OCI-LY7 (cell line): ENCODE measurements at regions not wholly inside any gene's neighbourhood (a gene's known extent, or its start where the extent isn't known, plus 50 kb on each side); places are given as distances from the start of the nearest gene placed in this dataset.
"Not testable (repeated sequence)": the region's sequence is repeated elsewhere in the genome, so short reads cannot be mapped to it uniquely, and the experiment has no call there.

ENCODE experiments used
- BruUV-seq: library from RNA; stranded (reverse); fragments of 400-500 nt; replicated peaks from 2 replicates; lab custom pipeline; 2021; lab: Mats Ljungman, UMichigan
- CTCF ChIA-PET: fragments of 300-600 bp; sonication (Branson Sonifier 250); formaldehyde crosslinking; loops from one replicate; lab custom pipeline; 2022; ENCODE audit warnings: antibody characterized with exemption; ENCODE audit not compliant: unreplicated experiment; lab: Charles Lee
- POLR2A ChIA-PET: fragments of 300-600 bp; sonication (Branson Sonifier 250); formaldehyde crosslinking; loops from one replicate; lab custom pipeline; 2022; ENCODE audit warnings: antibody characterized with exemption; lab: Charles Lee
- DNase-seq: peaks from one replicate; pipeline ENCODE4 v3.0.0-alpha.2; 2015; ENCODE audit warnings: low spot score
- H2AFZ ChIP-seq: fragments of 200-600 bp; sonication (generic), shearing (Covaris generic); 2 replicates; pipeline ENCODE4 v1.6.1; 2014; ENCODE audit warnings: mild to moderate bottlenecking, antibody characterized with exemption, low read length, moderate library complexity
- H3K27ac ChIP-seq: fragments of 200-600 bp; sonication (generic); 2 replicates; pipeline ENCODE4 v1.5.1; 2014; ENCODE audit warnings: mixed run types, low read depth, mild to moderate bottlenecking, moderate library complexity, low read length, inconsistent platforms; ENCODE audit not compliant: poor library complexity, severe bottlenecking
- H3K36me3 ChIP-seq: fragments of 200-600 bp; sonication (generic); 2 replicates; pipeline ENCODE4 v1.6.1; 2014; ENCODE audit warnings: mild to moderate bottlenecking, antibody characterized with exemption, low read length, moderate library complexity, mixed read lengths; ENCODE audit not compliant: insufficient read depth
- H3K4me1 ChIP-seq: fragments of 200-600 bp; sonication (generic); 2 replicates; pipeline ENCODE4 v1.5.1; 2014; ENCODE audit warnings: mild to moderate bottlenecking, low read length; ENCODE audit not compliant: insufficient read depth, poor library complexity, severe bottlenecking
- H3K4me2 ChIP-seq: fragments of 200-600 bp; sonication (generic); 2 replicates; pipeline ENCODE4 v1.6.1; 2014; ENCODE audit warnings: mild to moderate bottlenecking, low read length
- H3K4me3 ChIP-seq: fragments of 200-600 bp; sonication (generic); 2 replicates; pipeline ENCODE4 v1.5.1; 2014; ENCODE audit warnings: mild to moderate bottlenecking, low read depth, low read length; ENCODE audit not compliant: poor library complexity, severe bottlenecking
- H3K79me2 ChIP-seq: fragments of 200-600 bp; sonication (generic); 2 replicates; pipeline ENCODE4 v1.6.1; 2016; ENCODE audit warnings: low read depth, mild to moderate bottlenecking, low read length, moderate library complexity, mixed read lengths; ENCODE audit not compliant: insufficient read depth
- H3K9me2 ChIP-seq: fragments of 200-600 bp; sonication (generic); 2 replicates; pipeline ENCODE4 v1.6.1; 2016; ENCODE audit warnings: mild to moderate bottlenecking, low read length, mixed read lengths; ENCODE audit not compliant: insufficient read depth
- H3K9me3 ChIP-seq: fragments of 200-600 bp; sonication (generic); 2 replicates; pipeline ENCODE4 v1.6.1; 2014; ENCODE audit warnings: mild to moderate bottlenecking, mixed run types, low read length, mixed read lengths
- H4K20me1 ChIP-seq: fragments of 200-600 bp; sonication (generic); 2 replicates; pipeline ENCODE4 v1.6.1; 2014; ENCODE audit warnings: mild to moderate bottlenecking, antibody characterized with exemption, low read length, moderate library complexity, mixed read lengths; ENCODE audit not compliant: insufficient read depth
- CTCF ChIP-seq: fragments of 200-600 bp; sonication (generic); conservative IDR thresholded peaks from 2 replicates; pipeline ENCODE4 v1.5.1; 2014; ENCODE audit warnings: mild to moderate bottlenecking, antibody characterized with exemption, low read length, moderate library complexity, mixed read lengths
- EZH2phosphoT487 ChIP-seq: fragments of 200-600 bp; sonication (generic); IDR thresholded peaks from 2 replicates; pipeline ENCODE4 v1.6.1; 2018; ENCODE audit warnings: low read depth, borderline replicate concordance, mild to moderate bottlenecking, mixed run types, antibody characterized with exemption, low read length, moderate library complexity, mixed read lengths
- intact Hi-C: fragments of 100-400 bp; cut with micrococcal nuclease; formaldehyde crosslinking; loops from one replicate; pipeline ENCODE4 v1.10.0; 2022; ENCODE audit not compliant: unreplicated experiment

DNA sequence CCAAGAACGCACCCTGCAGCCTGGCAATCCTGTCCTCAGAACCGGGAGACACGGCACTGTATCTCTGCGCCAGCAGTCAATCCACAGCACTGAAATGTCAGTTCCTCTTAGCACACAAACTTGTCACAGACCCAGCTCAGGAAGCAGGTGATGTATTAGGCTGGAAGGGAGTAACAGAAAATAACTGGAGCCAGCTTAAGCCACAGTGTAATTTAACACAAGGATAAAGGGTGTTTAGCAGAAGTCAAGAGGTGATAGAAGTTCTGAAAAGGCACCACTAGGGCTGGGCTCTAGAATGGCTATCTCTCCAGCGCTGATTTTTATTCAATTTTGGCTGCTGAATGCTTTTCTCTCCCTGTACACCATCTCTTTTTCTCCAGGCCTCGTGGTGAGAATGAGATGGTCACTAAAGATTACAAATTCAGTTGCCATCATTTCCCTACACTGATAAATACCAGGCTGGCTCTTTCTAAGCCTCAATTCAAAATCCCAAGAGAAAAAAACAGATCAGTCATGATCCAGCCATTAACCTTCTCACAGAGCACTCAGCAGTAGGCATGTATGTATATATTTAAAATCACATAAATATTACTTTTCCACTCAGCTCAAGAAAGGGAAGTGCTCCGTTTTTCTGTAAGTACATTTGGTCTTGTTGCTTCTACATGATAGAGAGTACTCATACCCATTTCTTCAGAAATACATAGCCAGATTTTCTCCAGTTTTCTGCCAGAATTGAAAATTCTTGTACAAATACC, 102.7 kb upstream of the PRSS1 start:
- BruUV-seq, result no TSS peak
- Histone ChIP-seq H3K27ac (no peak overlapping the region), H4K20me1 (no peaks in the 10 kb centered on the region), H3K79me2 (no peaks in the 10 kb centered on the region), H2AFZ (peak overlapping the region; percentile 43; the same call in 1 of the 2 replicates), H3K4me3 (no peak overlapping the region), H3K36me3 (no peaks in the 10 kb centered on the region), H3K4me2 (peak overlapping the region; percentile 16; the same call in 1 of the 2 replicates), H3K4me1 (no peaks in the 10 kb centered on the region), H3K9me2 (no peaks in the 10 kb centered on the region), H3K9me3 (no peaks in the 10 kb centered on the region)
- TF ChIP-seq CTCF, result no peak
- no peak for TF ChIP-seq EZH2phosphoT487
- ChIA-PET CTCF (no interaction called here), POLR2A (no interaction called here)
- intact Hi-C loops, result no loop called here
- DNase-seq, result peak; percentile 7

- Histone ChIP-seq H3K4me2 (peak overlapping the region; percentile 16; the same call in 1 of the 2 replicates), H3K9me2 (no peaks in the 10 kb centered on the region), H3K4me1 (no peaks in the 10 kb centered on the region), H3K36me3 (no peaks in the 10 kb centered on the region), H3K27ac (no peak overlapping the region), H3K9me3 (no peaks in the 10 kb centered on the region), H3K79me2 (no peaks in the 10 kb centered on the region), H2AFZ (peak overlapping the region; percentile 43; the same call in 1 of the 2 replicates), H3K4me3 (no peak overlapping the region), H4K20me1 (no peaks in the 10 kb centered on the region)
- intact Hi-C loops, result no loop called here
- no peak for DNase-seq
- no peak for TF ChIP-seq EZH2phosphoT487
- no peak for TF ChIP-seq CTCF
- CTCF ChIA-PET, result no interaction called here
- POLR2A ChIA-PET, result interaction anchor here (0.7 to 1.6 kb wide), 2 partner anchors 14 to 166 kb away, joined by 3 to 7 read pairs; no protein-coding TSS in a partner anchor
- no TSS peak for BruUV-seq
Observed at GRCh38 chr7:142645777-142646176, 103.5 kb upstream of the PRSS1 start.

GRCh38 chr7:142642316-142642715, 107.0 kb upstream of the PRSS1 start:
- Histone ChIP-seq H4K20me1 (no peaks in the 10 kb centered on the region), H3K36me3 (no peaks in the 10 kb centered on the region), H3K4me2 (no peak overlapping the region), H3K79me2 (no peaks in the 10 kb centered on the region), H3K27ac (no peak overlapping the region), H3K9me2 (no peaks in the 10 kb centered on the region), H3K4me3 (no peak overlapping the region), H3K9me3 (no peaks in the 10 kb centered on the region), H2AFZ (no peak overlapping the region), H3K4me1 (no peaks in the 10 kb centered on the region)
- no TSS peak for BruUV-seq
- DNase-seq, result no peak
- ChIA-PET CTCF (no interaction called here), POLR2A (interaction anchor here (1.0 kb wide), 1 partner anchor 25 kb away, joined by 3 read pairs; no protein-coding TSS in a partner anchor)
- intact Hi-C loops, result no loop called here
- TF ChIP-seq CTCF (no peak), EZH2phosphoT487 (no peak)

GRCh38 chr7:142641252-142641651, 108.0 kb upstream of the PRSS1 start:
- H4K20me1 ChIP-seq, H3K27ac ChIP-seq, H3K4me3 ChIP-seq, intact Hi-C loops, H3K9me3 ChIP-seq, H3K79me2 ChIP-seq, CTCF ChIA-PET, POLR2A ChIA-PET, H3K9me2 ChIP-seq, H3K4me1 ChIP-seq, BruUV-seq, H2AFZ ChIP-seq, H3K36me3 ChIP-seq, DNase-seq, H3K4me2 ChIP-seq: not testable (repeated sequence)
